ENCODE measurements at regions not wholly inside any gene's neighbourhood (a gene's known extent, or its start where the extent isn't known, plus 50 kb on each side); places are given as distances from the start of the nearest gene placed in this dataset.

DNA sequence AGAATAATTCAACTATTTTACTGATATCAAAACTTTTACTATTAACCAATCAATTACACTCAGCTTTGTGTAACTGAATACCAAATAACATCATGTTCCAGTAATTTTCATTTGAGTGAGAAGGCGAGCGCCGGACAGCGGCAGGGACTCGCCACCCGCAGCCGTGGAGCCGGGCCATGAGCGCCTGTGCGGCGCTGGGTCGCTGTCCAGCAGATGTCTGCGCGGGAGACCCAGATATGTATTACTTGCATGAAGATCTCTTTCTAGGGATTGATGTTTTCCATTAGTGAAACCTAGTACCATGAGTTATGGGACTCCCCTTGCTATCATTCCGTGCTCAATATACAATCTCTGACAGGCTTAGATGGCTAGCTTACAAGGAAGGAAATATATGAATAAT, 245.1 kb upstream of the PRSS16 start:
- intact Hi-C loops (cut with micrococcal nuclease; ENCODE audit: unreplicated experiment) (no loop called here), in situ Hi-C loops (cut with HindIII; ENCODE audit: extremely low pct_ligation_motif_present, low pct_unique_long_range_greater_than_20kb) (no loop called here)
- ChIA-PET CTCF (ENCODE audit: low intra/inter-chr PET ratio, low total read pairs) (no interaction called here), POLR2A (no interaction called here)
- DNase-seq (ENCODE audit: low spot score) (no peak), FAIRE-seq (no peak), ATAC-seq (no peak)
- no TSS peak for BruUV-seq (replicated peaks)
- no peak overlapping the region for H3K4me2 ChIP-seq (ENCODE audit: low read depth, low read length)
- no peaks in the 10 kb centered on the region for H3K9me3 ChIP-seq (ENCODE audit: low read length)
- no peak overlapping the region for H3K27ac ChIP-seq (ENCODE audit: extremely low read length, insufficient read depth, low read length)
- no peak for TF ChIP-seq TBL1XR1 (IDR thresholded peaks at IDR 0.05; ENCODE audit: borderline replicate concordance, low read length, partially characterized antibody)
- TF ChIP-seq, protein P1, sequence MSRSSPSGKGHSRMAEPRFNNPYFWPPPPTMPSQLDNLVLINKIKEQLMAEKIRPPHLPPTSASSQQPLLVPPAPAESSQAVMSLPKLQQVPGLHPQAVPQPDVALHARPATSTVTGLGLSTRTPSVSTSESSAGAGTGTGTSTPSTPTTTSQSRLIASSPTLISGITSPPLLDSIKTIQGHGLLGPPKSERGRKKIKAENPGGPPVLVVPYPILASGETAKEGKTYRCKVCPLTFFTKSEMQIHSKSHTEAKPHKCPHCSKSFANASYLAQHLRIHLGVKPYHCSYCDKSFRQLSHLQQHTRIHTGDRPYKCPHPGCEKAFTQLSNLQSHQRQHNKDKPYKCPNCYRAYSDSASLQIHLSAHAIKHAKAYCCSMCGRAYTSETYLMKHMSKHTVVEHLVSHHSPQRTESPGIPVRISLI (CRISPR knock-in tag; IDR thresholded peaks at IDR 0.05; ENCODE audit: borderline replicate concordance): no peak
- no peak for TF ChIP-seq CENPX (CRISPR knock-in tag; IDR thresholded peaks at IDR 0.05)
- TF ChIP-seq ZNF232 (CRISPR knock-in tag; IDR thresholded peaks at IDR 0.05; ENCODE audit: borderline replicate concordance): no peak
- no peak overlapping the region for H3K9ac ChIP-seq (ENCODE audit: insufficient read depth, low read depth, low read length)
- no peaks in the 10 kb centered on the region for H3K27me3 ChIP-seq (ENCODE audit: control insufficient read depth in 1 of 2, insufficient read depth in 2 of 2, low read length in 2 of 2)
- no peaks in the 10 kb centered on the region for H3K79me2 ChIP-seq (ENCODE audit: insufficient read depth, low read length)
- no peaks in the 10 kb centered on the region for H3K4me1 ChIP-seq (ENCODE audit: insufficient read depth, low read length)
- H2AFZ ChIP-seq (ENCODE audit: low read length): no peak overlapping the region
- no peaks in the 10 kb centered on the region for H4K20me1 ChIP-seq (ENCODE audit: insufficient read depth, low read length)
- H3K4me3 ChIP-seq (replicated peaks in 1 of 3; ENCODE audit: insufficient read depth in 1 of 3, low read depth in 2 of 3, low read length in 3 of 3): no peak overlapping the region
- 83% methylated on average over 15 of the region's 15 CpGs for WGBS (ENCODE audit: low lambda C conversion rate)
- H3K36me3 ChIP-seq (replicated peaks in 1 of 2; ENCODE audit: control insufficient read depth in 1 of 2, insufficient read depth in 2 of 2, low read length in 2 of 2): no peaks in the 10 kb centered on the region

DNA sequence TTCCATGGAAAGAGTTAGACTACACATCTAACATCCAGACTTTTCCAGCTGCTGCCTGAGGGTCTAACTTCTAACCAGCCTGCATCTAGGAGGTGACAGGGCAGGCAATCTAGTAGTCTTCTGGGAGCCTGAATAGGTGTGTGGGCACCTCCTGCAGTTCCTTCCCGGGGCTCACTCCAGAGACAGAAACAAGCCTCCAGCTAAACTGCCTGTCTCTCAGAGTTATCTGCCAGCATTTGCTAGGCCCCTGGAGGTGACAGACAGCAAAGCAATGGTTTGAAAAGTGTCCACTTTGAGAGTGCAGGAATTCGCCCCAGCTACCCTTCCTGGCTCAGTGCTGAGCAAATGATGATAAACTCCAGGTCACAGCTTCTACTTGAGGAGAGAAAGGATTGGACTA, 240.5 kb upstream of the PRSS16 start:
- peaks cover 6% of the 10 kb centered on the region; the same call in 1 of the 2 replicates for H3K9me3 ChIP-seq (ENCODE audit: low read length)
- ATAC-seq (peak; percentile 62), FAIRE-seq (no peak)
- TF ChIP-seq AGO1 (IDR thresholded peaks at IDR 0.05; ENCODE audit: low read depth, low read length, poor library complexity, severe bottlenecking) (no peak), MEIS1 (CRISPR knock-in tag; IDR thresholded peaks at IDR 0.05; ENCODE audit: borderline replicate concordance) (no peak), ZNF550 (CRISPR knock-in tag; IDR thresholded peaks at IDR 0.05; ENCODE audit: borderline replicate concordance) (no peak), RARA (CRISPR knock-in tag; IDR thresholded peaks at IDR 0.05) (no peak), RBM22 (optimal IDR thresholded peaks at IDR 0.05; ENCODE audit: low read length) (no peak), GTF3A (CRISPR knock-in tag; conservative IDR thresholded peaks at IDR 0.05) (no peak)
- TF ChIP-seq, protein P2, sequence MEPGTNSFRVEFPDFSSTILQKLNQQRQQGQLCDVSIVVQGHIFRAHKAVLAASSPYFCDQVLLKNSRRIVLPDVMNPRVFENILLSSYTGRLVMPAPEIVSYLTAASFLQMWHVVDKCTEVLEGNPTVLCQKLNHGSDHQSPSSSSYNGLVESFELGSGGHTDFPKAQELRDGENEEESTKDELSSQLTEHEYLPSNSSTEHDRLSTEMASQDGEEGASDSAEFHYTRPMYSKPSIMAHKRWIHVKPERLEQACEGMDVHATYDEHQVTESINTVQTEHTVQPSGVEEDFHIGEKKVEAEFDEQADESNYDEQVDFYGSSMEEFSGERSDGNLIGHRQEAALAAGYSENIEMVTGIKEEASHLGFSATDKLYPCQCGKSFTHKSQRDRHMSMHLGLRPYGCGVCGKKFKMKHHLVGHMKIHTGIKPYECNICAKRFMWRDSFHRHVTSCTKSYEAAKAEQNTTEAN (CRISPR knock-in tag; conservative IDR thresholded peaks at IDR 0.05): no peak
- TF ChIP-seq, protein P3, sequence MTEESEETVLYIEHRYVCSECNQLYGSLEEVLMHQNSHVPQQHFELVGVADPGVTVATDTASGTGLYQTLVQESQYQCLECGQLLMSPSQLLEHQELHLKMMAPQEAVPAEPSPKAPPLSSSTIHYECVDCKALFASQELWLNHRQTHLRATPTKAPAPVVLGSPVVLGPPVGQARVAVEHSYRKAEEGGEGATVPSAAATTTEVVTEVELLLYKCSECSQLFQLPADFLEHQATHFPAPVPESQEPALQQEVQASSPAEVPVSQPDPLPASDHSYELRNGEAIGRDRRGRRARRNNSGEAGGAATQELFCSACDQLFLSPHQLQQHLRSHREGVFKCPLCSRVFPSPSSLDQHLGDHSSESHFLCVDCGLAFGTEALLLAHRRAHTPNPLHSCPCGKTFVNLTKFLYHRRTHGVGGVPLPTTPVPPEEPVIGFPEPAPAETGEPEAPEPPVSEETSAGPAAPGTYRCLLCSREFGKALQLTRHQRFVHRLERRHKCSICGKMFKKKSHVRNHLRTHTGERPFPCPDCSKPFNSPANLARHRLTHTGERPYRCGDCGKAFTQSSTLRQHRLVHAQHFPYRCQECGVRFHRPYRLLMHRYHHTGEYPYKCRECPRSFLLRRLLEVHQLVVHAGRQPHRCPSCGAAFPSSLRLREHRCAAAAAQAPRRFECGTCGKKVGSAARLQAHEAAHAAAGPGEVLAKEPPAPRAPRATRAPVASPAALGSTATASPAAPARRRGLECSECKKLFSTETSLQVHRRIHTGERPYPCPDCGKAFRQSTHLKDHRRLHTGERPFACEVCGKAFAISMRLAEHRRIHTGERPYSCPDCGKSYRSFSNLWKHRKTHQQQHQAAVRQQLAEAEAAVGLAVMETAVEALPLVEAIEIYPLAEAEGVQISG (CRISPR knock-in tag; IDR thresholded peaks at IDR 0.05): no peak
- TF ChIP-seq, protein P4, sequence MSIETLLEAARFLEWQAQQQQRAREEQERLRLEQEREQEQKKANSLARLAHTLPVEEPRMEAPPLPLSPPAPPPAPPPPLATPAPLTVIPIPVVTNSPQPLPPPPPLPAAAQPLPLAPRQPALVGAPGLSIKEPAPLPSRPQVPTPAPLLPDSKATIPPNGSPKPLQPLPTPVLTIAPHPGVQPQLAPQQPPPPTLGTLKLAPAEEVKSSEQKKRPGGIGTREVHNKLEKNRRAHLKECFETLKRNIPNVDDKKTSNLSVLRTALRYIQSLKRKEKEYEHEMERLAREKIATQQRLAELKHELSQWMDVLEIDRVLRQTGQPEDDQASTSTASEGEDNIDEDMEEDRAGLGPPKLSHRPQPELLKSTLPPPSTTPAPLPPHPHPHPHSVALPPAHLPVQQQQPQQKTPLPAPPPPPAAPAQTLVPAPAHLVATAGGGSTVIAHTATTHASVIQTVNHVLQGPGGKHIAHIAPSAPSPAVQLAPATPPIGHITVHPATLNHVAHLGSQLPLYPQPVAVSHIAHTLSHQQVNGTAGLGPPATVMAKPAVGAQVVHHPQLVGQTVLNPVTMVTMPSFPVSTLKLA (IDR thresholded peaks at IDR 0.05): no peak

More for the DNA sequence above, 240.5 kb upstream of the PRSS16 start:
- DNase-seq (ENCODE audit: low spot score): no peak
- CTCF ChIA-PET (ENCODE audit: low intra/inter-chr PET ratio, low total read pairs): no interaction called here
- POLR2A ChIA-PET: no interaction called here
- Histone ChIP-seq H3K27me3 (ENCODE audit: control insufficient read depth in 1 of 2, insufficient read depth in 2 of 2, low read length in 2 of 2) (no peaks in the 10 kb centered on the region), H3K9ac (ENCODE audit: insufficient read depth, low read depth, low read length) (no peak overlapping the region), H3K4me3 (replicated peaks in 1 of 3; ENCODE audit: insufficient read depth in 1 of 3, low read depth in 2 of 3, low read length in 3 of 3) (no peak overlapping the region), H3K27ac (ENCODE audit: extremely low read length, insufficient read depth, low read length) (no peak overlapping the region), H3K4me1 (ENCODE audit: insufficient read depth, low read length) (no peaks in the 10 kb centered on the region), H3K79me2 (ENCODE audit: insufficient read depth, low read length) (no peaks in the 10 kb centered on the region), H3K36me3 (replicated peaks in 1 of 2; ENCODE audit: control insufficient read depth in 1 of 2, insufficient read depth in 2 of 2, low read length in 2 of 2) (no peaks in the 10 kb centered on the region), H2AFZ (ENCODE audit: low read length) (no peak overlapping the region), H3K4me2 (ENCODE audit: low read depth, low read length) (no peak overlapping the region), H4K20me1 (ENCODE audit: insufficient read depth, low read length) (no peaks in the 10 kb centered on the region)
- WGBS (ENCODE audit: low lambda C conversion rate): 0% methylated on average over 1 of the region's 2 CpGs
- in situ Hi-C loops (cut with HindIII; ENCODE audit: extremely low pct_ligation_motif_present, low pct_unique_long_range_greater_than_20kb): no loop called here
- BruUV-seq (replicated peaks): no TSS peak
- intact Hi-C loops (cut with micrococcal nuclease; ENCODE audit: unreplicated experiment): no loop called here

Measured in HepG2 (cell line).